ENCODE measurements at regions not wholly inside any gene's neighbourhood (a gene's known extent, or its start where the extent isn't known, plus 50 kb on each side); places are given as distances from the start of the nearest gene placed in this dataset.

DNA sequence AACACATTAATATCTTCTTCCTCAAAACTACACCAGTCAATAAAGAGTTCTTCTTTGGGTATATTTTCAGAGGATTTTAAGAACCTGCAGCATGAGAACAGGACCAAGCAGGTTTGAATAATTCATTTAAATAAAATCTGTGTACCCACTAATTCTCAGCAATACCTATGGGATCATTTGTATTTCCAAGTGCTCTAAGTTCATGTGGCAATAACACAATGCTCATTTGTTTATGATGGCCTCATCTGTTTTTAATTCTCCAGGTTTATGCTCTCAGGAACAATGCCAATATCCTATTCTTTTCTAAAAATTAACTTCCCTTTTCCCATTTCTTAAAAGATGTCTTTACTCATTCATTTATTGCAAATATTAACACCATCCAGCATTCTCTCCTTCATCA, 264.7 kb downstream of the METTL4 start:
- H3K27me3 ChIP-seq (replicated peaks; ENCODE audit: insufficient read depth, low read length): no peaks in the 10 kb centered on the region
- H3K9ac ChIP-seq (ENCODE audit: low read length): no peak overlapping the region
- H2AFZ ChIP-seq (ENCODE audit: low read length): no peak overlapping the region
- H3K4me3 ChIP-seq (ENCODE audit: low read length): no peak overlapping the region
- H3K4me1 ChIP-seq (ENCODE audit: low read length): no peaks in the 10 kb centered on the region
- H3K9me3 ChIP-seq (replicated peaks; ENCODE audit: insufficient read depth, low read length): no peaks in the 10 kb centered on the region
- H3K79me2 ChIP-seq (ENCODE audit: low read length): no peaks in the 10 kb centered on the region
- no peaks in the 10 kb centered on the region for H3K36me3 ChIP-seq (replicated peaks; ENCODE audit: insufficient read depth, low read length)
- no peaks in the 10 kb centered on the region for H4K20me1 ChIP-seq (ENCODE audit: insufficient read depth, low read length)
- no peaks in the 10 kb centered on the region for H3K9me2 ChIP-seq (replicated peaks; ENCODE audit: insufficient read depth, low read length)
- no peak for DNase-seq
- no peak overlapping the region for H3K4me2 ChIP-seq (ENCODE audit: low read depth, low read length)
- TF ChIP-seq EZH2 (optimal IDR thresholded peaks at IDR 0.05; ENCODE audit: low read depth, low read length) (no peak), EZH2phosphoT487 (IDR thresholded peaks at IDR 0.05; ENCODE audit: low read length) (no peak)
- TF ChIP-seq, protein P1, sequence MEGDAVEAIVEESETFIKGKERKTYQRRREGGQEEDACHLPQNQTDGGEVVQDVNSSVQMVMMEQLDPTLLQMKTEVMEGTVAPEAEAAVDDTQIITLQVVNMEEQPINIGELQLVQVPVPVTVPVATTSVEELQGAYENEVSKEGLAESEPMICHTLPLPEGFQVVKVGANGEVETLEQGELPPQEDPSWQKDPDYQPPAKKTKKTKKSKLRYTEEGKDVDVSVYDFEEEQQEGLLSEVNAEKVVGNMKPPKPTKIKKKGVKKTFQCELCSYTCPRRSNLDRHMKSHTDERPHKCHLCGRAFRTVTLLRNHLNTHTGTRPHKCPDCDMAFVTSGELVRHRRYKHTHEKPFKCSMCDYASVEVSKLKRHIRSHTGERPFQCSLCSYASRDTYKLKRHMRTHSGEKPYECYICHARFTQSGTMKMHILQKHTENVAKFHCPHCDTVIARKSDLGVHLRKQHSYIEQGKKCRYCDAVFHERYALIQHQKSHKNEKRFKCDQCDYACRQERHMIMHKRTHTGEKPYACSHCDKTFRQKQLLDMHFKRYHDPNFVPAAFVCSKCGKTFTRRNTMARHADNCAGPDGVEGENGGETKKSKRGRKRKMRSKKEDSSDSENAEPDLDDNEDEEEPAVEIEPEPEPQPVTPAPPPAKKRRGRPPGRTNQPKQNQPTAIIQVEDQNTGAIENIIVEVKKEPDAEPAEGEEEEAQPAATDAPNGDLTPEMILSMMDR (IDR thresholded peaks at IDR 0.05; ENCODE audit: low read length): no peak
- no peak overlapping the region for H3K27ac ChIP-seq (ENCODE audit: low read length)
- no peaks in the 10 kb centered on the region for H3F3A ChIP-seq (ENCODE audit: insufficient read depth, low read length)

DNA sequence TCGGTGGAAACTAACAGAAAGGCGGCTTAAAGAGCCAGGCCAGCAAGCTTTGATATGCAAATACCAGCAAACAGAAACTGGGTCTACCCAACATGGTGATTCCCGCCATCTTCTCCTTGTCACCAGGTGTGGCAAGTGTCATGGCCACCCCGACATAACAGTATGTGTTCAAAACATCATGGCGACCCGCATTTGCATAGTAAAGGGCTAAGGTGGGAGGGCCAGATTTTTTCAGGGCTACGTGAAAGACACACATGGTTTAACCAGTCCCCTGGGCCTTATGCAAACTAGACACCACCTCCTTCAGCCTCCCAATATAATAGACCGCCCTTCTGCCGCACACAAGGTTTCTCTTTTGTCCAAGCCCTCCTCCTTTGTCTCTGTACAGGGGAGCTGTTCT, 260.4 kb downstream of the METTL4 start:
- no peaks in the 10 kb centered on the region for H3K79me2 ChIP-seq (ENCODE audit: low read length)
- no peak overlapping the region for H3K4me2 ChIP-seq (ENCODE audit: low read depth, low read length)
- no peak overlapping the region for H2AFZ ChIP-seq (ENCODE audit: low read length)
- no peak overlapping the region for H3K9ac ChIP-seq (ENCODE audit: low read length)
- H3K4me3 ChIP-seq (ENCODE audit: low read length): no peak overlapping the region
- no peaks in the 10 kb centered on the region for H3K27me3 ChIP-seq (replicated peaks; ENCODE audit: insufficient read depth, low read length)
- no peaks in the 10 kb centered on the region for H3F3A ChIP-seq (ENCODE audit: insufficient read depth, low read length)
- no peak overlapping the region for H3K27ac ChIP-seq (ENCODE audit: low read length)
- no peaks in the 10 kb centered on the region for H3K9me2 ChIP-seq (replicated peaks; ENCODE audit: insufficient read depth, low read length)
- no peaks in the 10 kb centered on the region for H3K9me3 ChIP-seq (replicated peaks; ENCODE audit: insufficient read depth, low read length)
- no peaks in the 10 kb centered on the region for H4K20me1 ChIP-seq (ENCODE audit: insufficient read depth, low read length)
- no peak for DNase-seq
- TF ChIP-seq, protein P1 (IDR thresholded peaks at IDR 0.05; ENCODE audit: low read length): no peak
- TF ChIP-seq EZH2phosphoT487 (IDR thresholded peaks at IDR 0.05; ENCODE audit: low read length) (no peak), EZH2 (optimal IDR thresholded peaks at IDR 0.05; ENCODE audit: low read depth, low read length) (no peak)
- no peaks in the 10 kb centered on the region for H3K36me3 ChIP-seq (replicated peaks; ENCODE audit: insufficient read depth, low read length)
- no peaks in the 10 kb centered on the region for H3K4me1 ChIP-seq (ENCODE audit: low read length)

DNA sequence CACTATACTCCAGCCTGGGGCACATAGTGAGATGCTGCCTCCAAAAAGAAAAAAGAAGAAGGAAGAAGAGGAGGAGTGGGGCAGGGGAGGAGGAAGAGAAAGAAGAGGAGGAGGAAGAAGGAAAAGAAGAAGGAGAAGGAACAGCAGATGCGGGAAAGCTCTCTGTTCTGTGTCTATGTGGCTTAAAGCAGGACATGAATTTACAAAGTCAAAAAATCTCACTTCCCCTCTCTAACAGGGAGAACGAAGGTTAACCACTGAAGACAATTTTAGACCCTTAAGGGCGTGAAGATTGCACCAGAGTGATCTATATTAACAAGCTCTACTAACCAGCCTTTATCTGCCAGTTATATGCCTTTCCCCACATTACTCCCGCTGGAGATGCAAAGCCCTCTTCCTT, 258.9 kb downstream of the METTL4 start:
- no peaks in the 10 kb centered on the region for H3K27me3 ChIP-seq (replicated peaks; ENCODE audit: insufficient read depth, low read length)
- no peak overlapping the region for H2AFZ ChIP-seq (ENCODE audit: low read length)
- H3K4me1 ChIP-seq (ENCODE audit: low read length): no peaks in the 10 kb centered on the region
- TF ChIP-seq, protein P1 (IDR thresholded peaks at IDR 0.05; ENCODE audit: low read length): no peak
- no peak for TF ChIP-seq EZH2 (optimal IDR thresholded peaks at IDR 0.05; ENCODE audit: low read depth, low read length)
- no peak for TF ChIP-seq EZH2phosphoT487 (IDR thresholded peaks at IDR 0.05; ENCODE audit: low read length)
- no peak overlapping the region for H3K9ac ChIP-seq (ENCODE audit: low read length)
- H4K20me1 ChIP-seq (ENCODE audit: insufficient read depth, low read length): no peaks in the 10 kb centered on the region
- no peak for DNase-seq
- no peak overlapping the region for H3K4me2 ChIP-seq (ENCODE audit: low read depth, low read length)
- no peaks in the 10 kb centered on the region for H3K9me2 ChIP-seq (replicated peaks; ENCODE audit: insufficient read depth, low read length)
- H3K27ac ChIP-seq (ENCODE audit: low read length): no peak overlapping the region
- H3K79me2 ChIP-seq (ENCODE audit: low read length): no peaks in the 10 kb centered on the region
- H3K4me3 ChIP-seq (ENCODE audit: low read length): no peak overlapping the region
- H3K9me3 ChIP-seq (replicated peaks; ENCODE audit: insufficient read depth, low read length): no peaks in the 10 kb centered on the region
- no peaks in the 10 kb centered on the region for H3F3A ChIP-seq (ENCODE audit: insufficient read depth, low read length)
- no peaks in the 10 kb centered on the region for H3K36me3 ChIP-seq (replicated peaks; ENCODE audit: insufficient read depth, low read length)
